HG03469 (cell line): ENCODE measurements at regions not wholly inside any gene's neighbourhood (a gene's known extent, or its start where the extent isn't known, plus 50 kb on each side); places are given as distances from the start of the nearest gene placed in this dataset.
"Not testable (repeated sequence)": the region's sequence is repeated elsewhere in the genome, so short reads cannot be mapped to it uniquely, and the experiment has no call there.

Source experiments
- ATAC-seq: cut with Tn5 transposase; IDR thresholded peaks from one replicate; pipeline ENCODE4 v1.9.1; 2021; ENCODE audit warnings: mild to moderate bottlenecking, moderate library complexity, moderate number of reproducible peaks; ENCODE audit not compliant: unreplicated experiment

- no peak for ATAC-seq
Observed at GRCh38 chr4:187383181-187383580, 612.4 kb upstream of the ZFP42 start.

GRCh38 chr4:187387739-187388138 lies 607.8 kb upstream of the ZFP42 start:
- no peak for ATAC-seq

GRCh38 chr4:187389420-187389819 lies 606.2 kb upstream of the ZFP42 start:
- no peak for ATAC-seq

GRCh38 chr4:187390646-187391045 lies 604.9 kb upstream of the ZFP42 start:
- ATAC-seq, result no peak

- ATAC-seq, result no peak
Observed at GRCh38 chr4:187393531-187394344, 601.8 kb upstream of the ZFP42 start.

- ATAC-seq, result no peak
Observed at GRCh38 chr4:187396106-187396505, 599.5 kb upstream of the ZFP42 start.

- ATAC-seq, result not testable (repeated sequence)
Observed at GRCh38 chr4:187408447-187408846, 587.1 kb upstream of the ZFP42 start.

GRCh38 chr4:187413564-187414358 lies 581.8 kb upstream of the ZFP42 start:
- ATAC-seq, result no peak

GRCh38 chr4:187414716-187415115 lies 580.9 kb upstream of the ZFP42 start:
- no peak for ATAC-seq

- ATAC-seq, result no peak
Observed at GRCh38 chr4:187415231-187415630, 580.3 kb upstream of the ZFP42 start.

- no peak for ATAC-seq
Observed at GRCh38 chr4:187416216-187416615, 579.4 kb upstream of the ZFP42 start.

- ATAC-seq, result no peak
Observed at GRCh38 chr4:187417721-187418120, 577.9 kb upstream of the ZFP42 start.

GRCh38 chr4:187422655-187423054 lies 572.9 kb upstream of the ZFP42 start:
- no peak for ATAC-seq

- ATAC-seq, result no peak
Observed at GRCh38 chr4:187424636-187425035, 570.9 kb upstream of the ZFP42 start.

- no peak for ATAC-seq
Observed at GRCh38 chr4:187426511-187426910, 569.1 kb upstream of the ZFP42 start.

GRCh38 chr4:187432310-187432709 lies 563.3 kb upstream of the ZFP42 start:
- ATAC-seq, result no peak

GRCh38 chr4:187433141-187433540 lies 562.4 kb upstream of the ZFP42 start:
- no peak for ATAC-seq

- no peak for ATAC-seq
Observed at GRCh38 chr4:187436251-187436650, 559.3 kb upstream of the ZFP42 start.

- no peak for ATAC-seq
Observed at GRCh38 chr4:187444061-187444460, 551.5 kb upstream of the ZFP42 start.

- no peak for ATAC-seq
Observed at GRCh38 chr4:187449702-187450101, 545.9 kb upstream of the ZFP42 start.

GRCh38 chr4:187451776-187452175 lies 543.8 kb upstream of the ZFP42 start:
- ATAC-seq, result no peak

GRCh38 chr4:187460016-187460415 lies 535.6 kb upstream of the ZFP42 start:
- ATAC-seq, result no peak
